Transverse colon (tissue), 4 donors: ENCODE measurements at regions not wholly inside any gene's neighbourhood (a gene's known extent, or its start where the extent isn't known, plus 50 kb on each side); places are given as distances from the start of the nearest gene placed in this dataset.

Experiments used
- CTCF ChIP-seq, 5 experiments: fragments of 200-600 bp in 3 of 5; fragments of 450-650 bp in 2 of 5; sonication (generic) in 3 of 5; IDR thresholded peaks; 1 replicate in 2 of 5; 2 replicates in 3 of 5; pipeline ENCODE4 v1.5.1; 2016 to 2017; ENCODE audit warnings: antibody characterized with exemption in 5 of 5, inconsistent platforms in 3 of 5, mild to moderate bottlenecking in 2 of 5, moderate library complexity in 1 of 5
- EP300 ChIP-seq: sonication (generic); formaldehyde crosslinking; IDR thresholded peaks from one replicate; pipeline ENCODE4 v1.6.1; 2017; ENCODE audit warnings: antibody characterized with exemption, low read depth
- POLR2A ChIP-seq: fragments of 450-650 bp; IDR thresholded peaks from one replicate; pipeline ENCODE4 v1.6.1; 2016; ENCODE audit warnings: antibody characterized with exemption, mild to moderate bottlenecking, moderate library complexity
- POLR2AphosphoS5 ChIP-seq, 3 donors: sonication (generic); formaldehyde crosslinking; IDR thresholded peaks; one replicate each; pipeline ENCODE4 v1.6.1; 2016; ENCODE audit warnings: antibody characterized with exemption in 3 of 3

DNA sequence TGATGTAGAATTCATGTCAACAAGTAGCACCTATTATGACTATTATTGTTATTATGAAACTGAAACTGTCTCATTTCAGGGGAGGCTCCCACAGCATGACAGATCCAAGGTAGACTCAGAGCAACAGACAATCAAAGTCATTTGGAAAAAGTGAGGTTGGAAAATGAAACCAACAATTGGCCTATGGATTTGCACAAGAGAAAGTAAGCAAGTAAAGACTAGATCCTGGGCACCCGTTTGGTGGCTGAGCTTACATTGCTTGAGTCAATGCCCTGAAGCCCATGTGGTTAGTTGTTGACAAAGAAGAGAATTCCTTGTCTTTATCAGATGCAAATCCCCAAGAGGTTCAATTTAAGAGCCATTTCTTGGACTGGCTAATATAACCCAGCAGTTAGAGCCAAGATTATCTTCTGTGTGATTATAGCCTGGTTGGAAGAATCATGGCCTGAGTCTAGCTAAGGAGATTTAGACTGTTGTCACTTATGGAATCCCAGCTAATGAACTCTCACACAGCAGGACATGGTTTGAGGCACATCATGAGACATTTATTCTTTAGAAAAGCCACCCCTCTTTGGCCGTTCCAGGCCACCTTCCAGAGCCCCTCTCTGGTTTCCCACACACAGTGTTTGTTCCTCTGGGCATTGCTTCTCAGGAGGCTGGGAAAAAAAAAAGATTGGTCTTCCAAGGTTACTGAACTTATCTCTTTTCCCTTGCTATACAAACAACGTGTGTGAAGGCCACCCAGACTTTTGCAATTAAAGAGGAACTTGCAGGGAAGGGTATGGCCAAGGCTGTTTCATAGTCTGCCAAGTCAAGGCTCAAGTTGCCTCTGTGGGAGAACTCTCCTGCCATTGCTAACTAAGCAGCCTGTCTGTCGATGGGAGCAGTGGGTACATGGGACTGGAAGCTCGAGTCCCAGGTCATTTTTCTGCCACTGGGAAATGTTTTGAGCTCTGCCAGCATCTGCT, 399.5 kb downstream of the ENC1 start:
- TF ChIP-seq CTCF (IDR thresholded peaks at IDR 0.05) (no peak), POLR2A (no peak), EP300 (no peak), POLR2AphosphoS5 (IDR thresholded peaks at IDR 0.05) (no peak)
